OCI-LY1 (cell line): ENCODE measurements at regions not wholly inside any gene's neighbourhood (a gene's known extent, or its start where the extent isn't known, plus 50 kb on each side); places are given as distances from the start of the nearest gene placed in this dataset.

Source experiments
- H2AFZ ChIP-seq: fragments of 200-600 bp; sonication (generic), shearing (Covaris generic); 2 replicates; pipeline ENCODE4 v1.6.0; 2014; ENCODE audit warnings: antibody characterized with exemption, mild to moderate bottlenecking, low read length
- H3F3A ChIP-seq: fragments of 200-600 bp; sonication (generic), shearing (Covaris generic); 2 replicates; pipeline ENCODE4 v1.6.0; 2014; ENCODE audit warnings: mild to moderate bottlenecking, antibody characterized with exemption, low read length, moderate library complexity; ENCODE audit not compliant: insufficient read depth
- H3K27ac ChIP-seq: fragments of 200-600 bp; sonication (generic); 2 replicates; pipeline ENCODE4 v1.5.1; 2014; ENCODE audit warnings: low read length, mixed run types, mild to moderate bottlenecking, low read depth; ENCODE audit not compliant: poor library complexity, severe bottlenecking
- H3K27me3 ChIP-seq: fragments of 200-600 bp; sonication (generic); 2 replicates; pipeline ENCODE4 v1.6.0; 2014; ENCODE audit warnings: antibody characterized with exemption, mild to moderate bottlenecking, low read length, moderate library complexity; ENCODE audit not compliant: insufficient read depth
- H3K36me3 ChIP-seq: fragments of 200-600 bp; sonication (generic); 2 replicates; pipeline ENCODE4 v1.6.1; 2014; ENCODE audit warnings: mild to moderate bottlenecking, antibody characterized with exemption, low read length, moderate library complexity, mixed read lengths; ENCODE audit not compliant: insufficient read depth
- H3K4me1 ChIP-seq: fragments of 200-600 bp; sonication (generic); 2 replicates; pipeline ENCODE4 v1.5.1; 2014; ENCODE audit warnings: mild to moderate bottlenecking, low read length, moderate library complexity; ENCODE audit not compliant: insufficient read depth, severe bottlenecking
- H3K4me2 ChIP-seq: fragments of 200-600 bp; sonication (generic), shearing (Covaris generic); 2 replicates; pipeline ENCODE4 v1.6.1; 2014; ENCODE audit warnings: low read length
- H3K4me3 ChIP-seq: fragments of 200-600 bp; sonication (generic); 2 replicates; pipeline ENCODE4 v1.5.1; 2014; ENCODE audit warnings: low read length, low read depth, mild to moderate bottlenecking, mixed read lengths; ENCODE audit not compliant: poor library complexity, severe bottlenecking
- H3K79me2 ChIP-seq: fragments of 200-600 bp; shearing (Covaris generic); 2 replicates; pipeline ENCODE4 v1.6.1; 2016; ENCODE audit warnings: mixed run types, low read length, mixed read lengths; ENCODE audit not compliant: insufficient read depth
- H3K9ac ChIP-seq: fragments of 200-600 bp; sonication (generic), shearing (Covaris generic); 2 replicates; pipeline ENCODE4 v1.6.1; 2014; ENCODE audit warnings: mild to moderate bottlenecking, low read length, mixed read lengths
- H3K9me2 ChIP-seq: fragments of 200-600 bp; sonication (generic), shearing (Covaris generic); 2 replicates; pipeline ENCODE4 v1.6.1; 2014; ENCODE audit warnings: low read depth, mild to moderate bottlenecking, low read length, mixed read lengths
- H3K9me3 ChIP-seq: fragments of 200-600 bp; shearing (Covaris generic); 2 replicates; pipeline ENCODE4 v1.6.1; 2014; ENCODE audit warnings: low read length, mixed read lengths
- H4K20me1 ChIP-seq: fragments of 200-600 bp; sonication (generic), shearing (Covaris generic); 2 replicates; pipeline ENCODE4 v1.6.0; 2016; ENCODE audit warnings: mild to moderate bottlenecking, low read length; ENCODE audit not compliant: insufficient read depth
- EZH2 ChIP-seq: fragments of 200-600 bp; sonication (generic), shearing (Covaris generic); IDR thresholded peaks from 2 replicates; pipeline ENCODE4 v1.8.0; 2017; ENCODE audit warnings: borderline replicate concordance, mixed run types, mild to moderate bottlenecking, antibody characterized with exemption, low read length, moderate library complexity, mixed read lengths
- TF ChIP-seq, protein P1 (sequence below): fragments of 200-600 bp; sonication (generic), shearing (Covaris generic); IDR thresholded peaks from 2 replicates; pipeline ENCODE4 v1.5.1; 2017; ENCODE audit warnings: mild to moderate bottlenecking, antibody characterized with exemption, low read length, moderate library complexity, mixed read lengths

- no peak for TF ChIP-seq EZH2
- TF ChIP-seq, protein P1, sequence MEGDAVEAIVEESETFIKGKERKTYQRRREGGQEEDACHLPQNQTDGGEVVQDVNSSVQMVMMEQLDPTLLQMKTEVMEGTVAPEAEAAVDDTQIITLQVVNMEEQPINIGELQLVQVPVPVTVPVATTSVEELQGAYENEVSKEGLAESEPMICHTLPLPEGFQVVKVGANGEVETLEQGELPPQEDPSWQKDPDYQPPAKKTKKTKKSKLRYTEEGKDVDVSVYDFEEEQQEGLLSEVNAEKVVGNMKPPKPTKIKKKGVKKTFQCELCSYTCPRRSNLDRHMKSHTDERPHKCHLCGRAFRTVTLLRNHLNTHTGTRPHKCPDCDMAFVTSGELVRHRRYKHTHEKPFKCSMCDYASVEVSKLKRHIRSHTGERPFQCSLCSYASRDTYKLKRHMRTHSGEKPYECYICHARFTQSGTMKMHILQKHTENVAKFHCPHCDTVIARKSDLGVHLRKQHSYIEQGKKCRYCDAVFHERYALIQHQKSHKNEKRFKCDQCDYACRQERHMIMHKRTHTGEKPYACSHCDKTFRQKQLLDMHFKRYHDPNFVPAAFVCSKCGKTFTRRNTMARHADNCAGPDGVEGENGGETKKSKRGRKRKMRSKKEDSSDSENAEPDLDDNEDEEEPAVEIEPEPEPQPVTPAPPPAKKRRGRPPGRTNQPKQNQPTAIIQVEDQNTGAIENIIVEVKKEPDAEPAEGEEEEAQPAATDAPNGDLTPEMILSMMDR, result no peak
- Histone ChIP-seq H3K27ac (no peak overlapping the region), H3K9ac (no peak overlapping the region), H3K79me2 (no peaks in the 10 kb centered on the region), H3F3A (no peaks in the 10 kb centered on the region), H3K4me2 (no peak overlapping the region), H2AFZ (no peak overlapping the region), H3K4me1 (no peaks in the 10 kb centered on the region), H3K9me2 (no peaks in the 10 kb centered on the region), H3K9me3 (no peaks in the 10 kb centered on the region), H3K36me3 (no peaks in the 10 kb centered on the region), H4K20me1 (no peaks in the 10 kb centered on the region), H3K27me3 (no peaks in the 10 kb centered on the region), H3K4me3 (no peak overlapping the region)
Observed at GRCh38 chr21:24294171-24294570, 1313.1 kb downstream of the MRPL39 start.

GRCh38 chr21:24290151-24290833, 1317.0 kb downstream of the MRPL39 start:
- no peaks in the 10 kb centered on the region for H3F3A ChIP-seq
- H3K27ac ChIP-seq, result no peak overlapping the region
- H3K4me1 ChIP-seq, result no peaks in the 10 kb centered on the region
- TF ChIP-seq, protein P1, result no peak
- no peak for TF ChIP-seq EZH2
- no peak overlapping the region for H3K4me3 ChIP-seq
- H2AFZ ChIP-seq, result no peak overlapping the region
- H3K27me3 ChIP-seq, result no peaks in the 10 kb centered on the region
- H4K20me1 ChIP-seq, result no peaks in the 10 kb centered on the region
- no peak overlapping the region for H3K4me2 ChIP-seq
- no peaks in the 10 kb centered on the region for H3K36me3 ChIP-seq
- H3K9me2 ChIP-seq, result no peaks in the 10 kb centered on the region
- no peak overlapping the region for H3K9ac ChIP-seq
- H3K79me2 ChIP-seq, result no peaks in the 10 kb centered on the region
- H3K9me3 ChIP-seq, result no peaks in the 10 kb centered on the region

- Histone ChIP-seq H3K4me2 (no peak overlapping the region), H3K27me3 (no peaks in the 10 kb centered on the region), H3K9me2 (no peaks in the 10 kb centered on the region), H3K9ac (no peak overlapping the region), H3F3A (no peaks in the 10 kb centered on the region), H3K27ac (no peak overlapping the region), H3K79me2 (no peaks in the 10 kb centered on the region), H3K4me3 (no peak overlapping the region), H3K9me3 (no peaks in the 10 kb centered on the region), H2AFZ (no peak overlapping the region), H3K36me3 (no peaks in the 10 kb centered on the region), H4K20me1 (no peaks in the 10 kb centered on the region), H3K4me1 (no peaks in the 10 kb centered on the region)
- no peak for TF ChIP-seq EZH2
- TF ChIP-seq, protein P1, result no peak
Observed at GRCh38 chr21:24289539-24289938, 1317.7 kb downstream of the MRPL39 start.
